ENCODE measurements at regions not wholly inside any gene's neighbourhood (a gene's known extent, or its start where the extent isn't known, plus 50 kb on each side); places are given as distances from the start of the nearest gene placed in this dataset.
A peak's percentile ranks its signal among the peaks of the same experiment; 100 is the strongest.

DNA sequence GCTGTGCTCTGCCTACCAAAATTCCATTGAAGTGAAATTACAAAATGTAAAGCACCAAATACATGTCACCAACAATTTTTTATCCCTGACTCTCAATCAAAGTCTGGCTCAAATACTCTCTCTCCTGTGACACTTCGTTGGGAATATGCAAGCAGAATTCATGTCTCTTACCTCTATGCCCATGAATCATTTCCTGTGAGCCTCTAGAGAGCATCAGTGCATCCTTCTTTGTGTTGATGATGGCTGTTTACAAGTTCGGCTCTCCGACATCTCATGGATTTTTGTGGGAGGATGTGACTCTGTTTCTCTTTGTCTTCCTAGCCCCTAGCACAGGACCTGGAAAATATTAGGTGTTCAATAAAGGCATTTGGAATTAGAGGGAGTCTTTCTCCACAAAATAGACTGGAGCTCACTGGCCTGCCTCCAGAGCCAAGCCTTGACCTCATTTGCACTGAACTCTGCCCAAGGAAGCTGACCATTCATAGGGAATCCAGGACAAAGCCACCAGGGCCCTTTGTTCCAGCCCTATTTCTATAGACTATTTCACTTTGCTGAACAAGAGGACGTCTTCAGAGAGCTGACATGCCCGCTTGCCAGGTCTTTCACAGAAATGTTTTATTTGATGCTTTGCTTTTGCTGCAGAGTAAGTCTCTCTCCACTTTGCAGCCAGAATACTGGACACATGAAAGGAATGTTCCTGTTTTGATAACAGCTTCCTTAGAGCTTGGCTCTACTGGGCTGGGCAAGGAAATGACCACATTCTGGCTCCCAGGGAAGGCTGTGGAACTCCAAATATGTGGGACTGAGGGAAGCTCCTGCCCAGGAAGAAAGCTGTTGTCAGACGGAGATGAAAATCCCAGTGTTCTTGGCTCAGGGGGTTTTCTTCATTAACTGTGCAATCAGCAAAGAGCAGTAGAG, 194.5 kb upstream of the CDYL start:
- Mint-ChIP-seq H3K36me3 (no peaks in the 10 kb centered on the region), H3K4me1 (no peaks in the 10 kb centered on the region), H3K27ac (no peak overlapping the region), H3K4me3 (no peak overlapping the region), H3K9me3 (no peaks in the 10 kb centered on the region)
- DNase-seq (ENCODE audit: low spot score in 2 of 2) (no peak), ATAC-seq (no peak)

DNA sequence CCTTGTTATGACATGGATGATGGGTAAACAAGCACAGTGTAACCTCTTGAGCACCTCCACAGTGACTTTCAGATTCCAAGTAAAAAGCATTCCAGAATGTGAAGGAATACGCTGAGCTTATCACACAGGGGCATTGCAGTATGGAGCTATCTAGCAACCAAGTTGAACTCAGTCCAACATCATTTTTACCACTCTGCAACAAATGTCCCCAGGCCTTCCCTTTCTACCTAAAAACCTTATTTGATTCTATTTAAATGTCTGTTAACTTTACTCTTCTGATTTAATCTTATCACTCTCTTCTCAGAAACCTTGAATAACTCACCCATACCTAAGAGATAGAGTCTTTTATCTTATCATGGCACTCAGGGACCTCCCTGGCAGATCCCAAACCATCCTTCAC, 195.8 kb upstream of the CDYL start:
- Mint-ChIP-seq H3K36me3 (no peaks in the 10 kb centered on the region), H3K4me1 (no peaks in the 10 kb centered on the region), H3K27ac (no peak overlapping the region), H3K4me3 (no peak overlapping the region), H3K9me3 (no peaks in the 10 kb centered on the region)
- DNase-seq (ENCODE audit: low spot score in 2 of 2) (no peak), ATAC-seq (no peak)

GRCh38 chr6:4577406-4577805, 198.8 kb upstream of the CDYL start:
- ATAC-seq (no peak), DNase-seq (ENCODE audit: low spot score in 2 of 2) (no peak)
- peaks cover 5% of the 10 kb centered on the region for H3K36me3 Mint-ChIP-seq
- no peak overlapping the region for H3K4me3 Mint-ChIP-seq
- H3K27ac Mint-ChIP-seq: no peak overlapping the region
- H3K4me1 Mint-ChIP-seq: no peaks in the 10 kb centered on the region
- no peaks in the 10 kb centered on the region for H3K9me3 Mint-ChIP-seq

DNA sequence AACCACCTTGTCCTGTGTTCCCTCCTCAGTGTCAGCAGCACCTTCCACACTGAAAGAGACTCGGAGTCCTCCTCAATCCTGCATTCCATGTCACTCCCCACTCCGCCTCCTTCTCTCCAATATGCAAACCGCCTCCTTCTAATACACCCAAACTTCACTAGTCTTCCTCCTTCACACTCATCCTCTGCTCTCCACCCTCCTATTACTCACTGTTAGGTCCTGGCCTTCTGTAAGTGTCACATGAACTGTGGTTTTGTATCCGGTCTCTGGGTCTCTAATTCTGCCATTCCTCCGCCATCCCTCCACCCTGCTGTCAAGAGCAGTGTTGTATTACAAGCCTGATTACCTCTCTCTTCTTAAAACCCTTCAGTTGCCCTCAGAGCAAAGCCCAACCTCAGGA, 200.5 kb upstream of the CDYL start:
- DNase-seq (ENCODE audit: low spot score in 2 of 2): no peak
- H3K36me3 Mint-ChIP-seq: peaks cover 5% of the 10 kb centered on the region
- peak; percentile 50 for ATAC-seq
- H3K4me1 Mint-ChIP-seq: no peaks in the 10 kb centered on the region
- H3K27ac Mint-ChIP-seq: no peak overlapping the region
- peaks cover 10% of the 10 kb centered on the region for H3K9me3 Mint-ChIP-seq
- H3K4me3 Mint-ChIP-seq: no peak overlapping the region

DNA sequence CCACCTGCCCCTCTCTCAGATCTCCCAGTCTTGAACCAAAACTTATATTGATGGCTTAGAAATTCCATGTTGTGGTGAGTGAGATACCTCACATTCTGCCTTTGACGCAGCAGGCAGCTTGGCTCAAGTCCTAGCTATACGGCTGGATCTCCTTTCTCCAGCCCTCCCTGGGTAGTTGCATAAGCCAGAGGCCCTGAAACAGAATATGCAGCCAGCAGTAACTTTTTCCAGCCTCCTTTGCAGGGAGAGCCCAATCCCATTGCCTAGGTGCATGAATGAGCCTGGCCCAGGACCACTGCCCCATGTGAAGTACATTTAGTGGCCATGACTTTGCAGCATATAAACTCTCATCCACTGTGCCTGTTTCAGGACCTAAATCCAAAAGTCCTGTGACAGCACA, 202.2 kb upstream of the CDYL start:
- no peaks in the 10 kb centered on the region for H3K4me1 Mint-ChIP-seq
- no peak for ATAC-seq
- peaks cover 13% of the 10 kb centered on the region for H3K9me3 Mint-ChIP-seq
- H3K36me3 Mint-ChIP-seq: peaks cover 5% of the 10 kb centered on the region
- no peak overlapping the region for H3K27ac Mint-ChIP-seq
- no peak overlapping the region for H3K4me3 Mint-ChIP-seq
- no peak for DNase-seq (ENCODE audit: low spot score in 2 of 2)

GRCh38 chr6:4571011-4571410, 205.2 kb upstream of the CDYL start:
- Mint-ChIP-seq H3K9me3 (peaks cover 13% of the 10 kb centered on the region), H3K4me3 (no peak overlapping the region), H3K27ac (no peak overlapping the region), H3K4me1 (no peaks in the 10 kb centered on the region), H3K36me3 (peaks cover 5% of the 10 kb centered on the region)
- DNase-seq (ENCODE audit: low spot score in 2 of 2) (no peak), ATAC-seq (no peak)

GRCh38 chr6:4568138-4568537, 208.1 kb upstream of the CDYL start:
- Mint-ChIP-seq H3K4me1 (no peaks in the 10 kb centered on the region), H3K4me3 (no peak overlapping the region), H3K9me3 (peaks cover 13% of the 10 kb centered on the region), H3K36me3 (no peaks in the 10 kb centered on the region), H3K27ac (no peak overlapping the region)
- no peak for ATAC-seq
- peak in 1 of 2 donors; percentile 25 for DNase-seq (ENCODE audit: low spot score in 2 of 2)

DNA sequence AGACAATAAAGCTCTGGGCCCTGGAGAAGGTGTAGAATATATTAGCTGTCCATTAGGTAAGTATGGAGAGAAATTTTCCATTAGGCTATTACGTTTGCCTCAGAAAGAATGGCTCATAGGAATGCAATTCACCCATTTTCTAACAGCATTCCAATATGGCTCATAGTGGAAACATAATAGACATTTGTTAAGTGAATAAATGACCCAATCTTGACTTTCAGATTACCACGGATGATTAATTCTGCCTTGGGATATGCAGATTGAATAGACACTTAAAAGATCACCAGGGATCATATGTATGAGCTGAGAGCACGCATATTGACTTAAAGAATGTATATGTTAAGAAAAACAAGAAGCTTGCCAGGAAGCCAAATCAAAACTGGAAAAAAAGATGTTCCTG, 209.1 kb upstream of the CDYL start:
- DNase-seq (ENCODE audit: low spot score in 2 of 2): no peak
- H3K36me3 Mint-ChIP-seq: no peaks in the 10 kb centered on the region
- ATAC-seq: no peak
- H3K4me1 Mint-ChIP-seq: no peaks in the 10 kb centered on the region
- no peak overlapping the region for H3K27ac Mint-ChIP-seq
- peaks cover 13% of the 10 kb centered on the region for H3K9me3 Mint-ChIP-seq
- no peak overlapping the region for H3K4me3 Mint-ChIP-seq

- Mint-ChIP-seq H3K4me1 (peaks cover 3% of the 10 kb centered on the region), H3K9me3 (peaks cover 1% of the 10 kb centered on the region), H3K27ac (no peak overlapping the region), H3K4me3 (no peak overlapping the region), H3K36me3 (no peaks in the 10 kb centered on the region)
- DNase-seq (ENCODE audit: low spot score in 2 of 2) (peak in 1 of 2 donors; percentile 34), ATAC-seq (peak; percentile 19)
These were observed 210.6 kb upstream of the CDYL start for GRCh38 chr6:4565301-4566250.

- no peaks in the 10 kb centered on the region for H3K9me3 Mint-ChIP-seq
- ATAC-seq: no peak
- no peak overlapping the region for H3K27ac Mint-ChIP-seq
- peak in 1 of 2 donors; percentile 15 for DNase-seq (ENCODE audit: low spot score in 2 of 2)
- H3K4me1 Mint-ChIP-seq: peaks cover 4% of the 10 kb centered on the region
- H3K4me3 Mint-ChIP-seq: no peak overlapping the region
- no peaks in the 10 kb centered on the region for H3K36me3 Mint-ChIP-seq
These were observed 211.4 kb upstream of the CDYL start for GRCh38 chr6:4564801-4565271.

DNA sequence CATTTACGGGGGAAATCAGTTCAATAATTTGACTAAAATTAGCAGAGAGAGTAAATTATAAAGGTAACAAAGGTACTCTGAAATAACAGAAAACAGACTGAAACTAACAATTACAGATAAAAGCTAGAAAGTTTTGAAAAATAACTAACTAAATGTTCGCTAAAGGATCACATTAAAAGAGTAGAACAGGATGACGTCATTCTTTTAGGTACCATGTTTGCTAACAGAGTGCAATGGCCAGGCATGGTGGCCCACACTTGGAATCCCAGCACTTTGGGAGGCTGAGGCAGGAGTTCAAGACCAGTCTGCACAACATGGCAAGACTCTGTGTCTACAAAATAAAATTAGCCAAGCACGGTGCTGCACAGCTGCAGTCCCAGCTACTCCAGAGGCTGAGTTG, 212.3 kb upstream of the CDYL start:
- H3K9me3 Mint-ChIP-seq: no peaks in the 10 kb centered on the region
- H3K27ac Mint-ChIP-seq: no peak overlapping the region
- no peak for ATAC-seq
- no peaks in the 10 kb centered on the region for H3K36me3 Mint-ChIP-seq
- H3K4me3 Mint-ChIP-seq: no peak overlapping the region
- peak in 1 of 2 donors; percentile 25 for DNase-seq (ENCODE audit: low spot score in 2 of 2)
- peaks cover 4% of the 10 kb centered on the region for H3K4me1 Mint-ChIP-seq

DNA sequence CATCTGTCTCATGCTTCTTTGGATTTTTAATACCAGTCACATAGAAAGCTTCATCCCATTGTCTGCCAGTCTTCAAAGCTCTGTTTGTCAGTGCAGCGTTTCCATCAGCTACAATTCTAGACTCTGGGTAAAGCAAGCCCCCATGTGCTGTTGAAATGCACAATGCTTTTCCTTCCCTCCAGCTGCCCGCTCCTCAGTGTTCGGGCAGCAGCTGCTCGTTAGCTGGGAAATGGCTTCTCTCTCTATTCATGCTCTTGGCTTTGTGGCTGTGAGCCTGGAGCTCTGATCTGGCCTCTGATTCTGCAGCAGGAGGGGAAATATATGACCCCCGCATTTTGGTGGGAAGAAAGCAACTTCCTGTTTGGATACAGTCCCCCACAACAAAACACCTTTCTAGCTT, 213.0 kb upstream of the CDYL start:
- no peak for ATAC-seq
- no peak for DNase-seq (ENCODE audit: low spot score in 2 of 2)
- H3K9me3 Mint-ChIP-seq: no peaks in the 10 kb centered on the region
- no peak overlapping the region for H3K4me3 Mint-ChIP-seq
- peaks cover 4% of the 10 kb centered on the region for H3K4me1 Mint-ChIP-seq
- no peaks in the 10 kb centered on the region for H3K36me3 Mint-ChIP-seq
- H3K27ac Mint-ChIP-seq: no peak overlapping the region

DNA sequence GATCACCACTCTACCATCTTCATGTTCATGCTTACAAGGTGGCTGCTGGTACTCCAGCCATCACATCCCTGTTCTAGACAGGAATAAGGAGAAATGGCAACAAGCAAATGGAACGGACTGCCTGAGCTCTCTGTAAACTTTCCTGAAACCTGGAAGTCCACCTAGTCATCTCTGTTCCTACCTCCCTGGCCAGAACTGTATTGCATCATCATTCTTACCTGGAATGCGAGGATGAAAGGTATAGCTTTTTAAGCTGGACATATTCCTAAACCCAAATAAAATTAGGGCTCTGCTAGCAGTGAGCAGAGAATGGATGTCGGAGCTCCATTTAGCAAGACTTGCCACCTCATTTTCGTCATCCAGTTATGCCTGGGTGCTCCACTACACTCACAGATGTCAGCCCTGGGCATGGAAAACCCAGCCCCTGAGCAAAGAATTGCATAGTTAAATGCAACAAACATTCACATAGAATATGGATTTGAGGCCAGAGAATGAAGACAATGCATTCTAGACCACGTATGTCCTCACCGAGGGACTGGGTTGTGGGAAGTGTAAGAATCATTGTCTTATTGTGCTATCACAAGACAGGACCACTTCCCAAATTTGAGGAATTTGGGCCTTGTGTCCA, 214.3 kb upstream of the CDYL start:
- no peak overlapping the region for H3K4me3 Mint-ChIP-seq
- peaks cover 4% of the 10 kb centered on the region for H3K4me1 Mint-ChIP-seq
- H3K27ac Mint-ChIP-seq: no peak overlapping the region
- DNase-seq (ENCODE audit: low spot score in 2 of 2): peak in 1 of 2 donors; percentile 34
- H3K9me3 Mint-ChIP-seq: no peaks in the 10 kb centered on the region
- ATAC-seq: no peak
- H3K36me3 Mint-ChIP-seq: no peaks in the 10 kb centered on the region

DNA sequence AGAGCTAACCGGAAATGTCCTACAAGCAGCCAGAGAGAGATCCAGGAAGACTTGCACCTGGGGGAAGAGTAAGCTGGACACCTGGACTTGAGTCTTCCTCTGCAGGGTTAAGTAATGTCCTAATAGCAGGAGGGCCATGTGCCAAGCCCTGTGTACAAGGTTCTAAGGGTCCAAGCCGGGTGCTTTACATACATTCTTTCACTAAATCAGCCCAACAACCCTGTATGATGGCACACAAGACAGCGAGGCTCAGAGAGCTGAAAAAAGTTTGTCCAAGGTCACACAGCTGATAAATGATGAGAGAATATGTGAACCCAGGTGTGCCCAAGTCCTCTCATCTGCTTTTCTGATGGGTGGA, 215.1 kb upstream of the CDYL start:
- H3K27ac Mint-ChIP-seq: no peak overlapping the region
- ATAC-seq: no peak
- H3K36me3 Mint-ChIP-seq: no peaks in the 10 kb centered on the region
- no peaks in the 10 kb centered on the region for H3K9me3 Mint-ChIP-seq
- no peak for DNase-seq (ENCODE audit: low spot score in 2 of 2)
- H3K4me1 Mint-ChIP-seq: peaks cover 4% of the 10 kb centered on the region
- H3K4me3 Mint-ChIP-seq: no peak overlapping the region
